Astrocyte (in vitro differentiated cells and primary cell): ENCODE measurements at regions not wholly inside any gene's neighbourhood (a gene's known extent, or its start where the extent isn't known, plus 50 kb on each side); places are given as distances from the start of the nearest gene placed in this dataset.

Source experiments
- EZH2 ChIP-seq: IDR thresholded peaks from 2 replicates; pipeline ENCODE4 v1.6.1; 2012; ENCODE audit warnings: mild to moderate bottlenecking, low read length, inconsistent platforms; ENCODE audit not compliant: insufficient read depth
- TF ChIP-seq, protein P1 (sequence below): IDR thresholded peaks from 2 replicates; pipeline ENCODE4 v1.5.1; 2011; ENCODE audit warnings: low read depth, mild to moderate bottlenecking, inconsistent platforms, low read length, moderate library complexity; ENCODE audit not compliant: insufficient read depth

DNA sequence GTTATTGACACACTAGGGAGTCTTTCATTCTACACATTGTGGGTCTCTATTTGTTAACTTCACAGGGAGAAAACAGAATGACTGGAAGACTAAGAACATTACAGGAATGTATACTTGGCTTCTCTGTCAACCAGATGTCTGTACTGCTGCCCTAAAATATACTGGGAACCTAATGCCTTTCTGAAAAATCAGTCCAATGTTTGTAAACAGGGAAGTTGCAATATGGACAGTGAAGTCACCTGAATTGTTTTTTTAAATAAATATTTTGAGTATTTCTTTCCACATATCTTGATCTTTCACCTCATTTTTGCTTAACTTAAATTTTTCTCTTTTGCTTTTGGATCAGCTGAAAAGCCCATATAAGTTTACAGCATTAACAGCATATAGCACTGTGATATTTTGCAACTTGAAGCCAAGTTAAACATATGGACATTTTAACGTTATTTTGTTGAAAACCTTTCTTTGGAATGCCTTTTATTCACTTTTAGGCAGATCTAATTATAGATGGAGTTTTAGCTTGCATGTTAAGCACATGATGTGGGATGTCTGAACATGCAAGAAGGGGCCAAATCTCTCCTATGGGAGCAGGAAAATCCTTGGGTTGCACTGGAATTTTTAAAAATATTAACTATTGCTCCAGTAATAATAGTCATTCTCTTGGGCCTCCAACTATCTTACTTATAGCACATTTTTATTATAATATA is 137.7 kb upstream of the TWIST2 start:
- TF ChIP-seq EZH2 = no peak
- TF ChIP-seq, protein P1, sequence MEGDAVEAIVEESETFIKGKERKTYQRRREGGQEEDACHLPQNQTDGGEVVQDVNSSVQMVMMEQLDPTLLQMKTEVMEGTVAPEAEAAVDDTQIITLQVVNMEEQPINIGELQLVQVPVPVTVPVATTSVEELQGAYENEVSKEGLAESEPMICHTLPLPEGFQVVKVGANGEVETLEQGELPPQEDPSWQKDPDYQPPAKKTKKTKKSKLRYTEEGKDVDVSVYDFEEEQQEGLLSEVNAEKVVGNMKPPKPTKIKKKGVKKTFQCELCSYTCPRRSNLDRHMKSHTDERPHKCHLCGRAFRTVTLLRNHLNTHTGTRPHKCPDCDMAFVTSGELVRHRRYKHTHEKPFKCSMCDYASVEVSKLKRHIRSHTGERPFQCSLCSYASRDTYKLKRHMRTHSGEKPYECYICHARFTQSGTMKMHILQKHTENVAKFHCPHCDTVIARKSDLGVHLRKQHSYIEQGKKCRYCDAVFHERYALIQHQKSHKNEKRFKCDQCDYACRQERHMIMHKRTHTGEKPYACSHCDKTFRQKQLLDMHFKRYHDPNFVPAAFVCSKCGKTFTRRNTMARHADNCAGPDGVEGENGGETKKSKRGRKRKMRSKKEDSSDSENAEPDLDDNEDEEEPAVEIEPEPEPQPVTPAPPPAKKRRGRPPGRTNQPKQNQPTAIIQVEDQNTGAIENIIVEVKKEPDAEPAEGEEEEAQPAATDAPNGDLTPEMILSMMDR = no peak
